ENCODE measurements at regions not wholly inside any gene's neighbourhood (a gene's known extent, or its start where the extent isn't known, plus 50 kb on each side); places are given as distances from the start of the nearest gene placed in this dataset.
"Not testable (repeated sequence)": the region's sequence is repeated elsewhere in the genome, so short reads cannot be mapped to it uniquely, and the experiment has no call there.

DNA sequence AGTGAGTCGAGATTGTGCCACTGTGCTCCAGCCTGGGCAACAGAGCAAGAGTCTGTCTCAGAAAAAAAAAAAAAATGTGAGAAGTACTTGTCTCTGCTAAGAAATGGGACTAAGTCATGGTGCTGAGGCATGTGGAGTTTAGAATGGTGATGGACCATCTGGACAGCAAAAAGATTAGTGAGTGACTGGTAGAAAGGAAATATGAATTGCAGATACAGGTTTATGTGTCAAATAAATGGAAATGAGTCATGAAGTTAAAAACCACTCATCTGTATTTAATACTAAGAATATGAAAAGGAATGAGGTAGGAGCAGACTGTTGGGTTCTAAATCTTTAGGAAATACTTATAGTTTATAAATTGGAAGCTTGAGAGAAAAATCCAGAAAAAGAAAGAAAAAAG is 625.7 kb upstream of the ANKRD30A start:
- DNase-seq (ENCODE audit: low read depth in 1 of 2, low spot score in 1 of 2) = no peak

DNA sequence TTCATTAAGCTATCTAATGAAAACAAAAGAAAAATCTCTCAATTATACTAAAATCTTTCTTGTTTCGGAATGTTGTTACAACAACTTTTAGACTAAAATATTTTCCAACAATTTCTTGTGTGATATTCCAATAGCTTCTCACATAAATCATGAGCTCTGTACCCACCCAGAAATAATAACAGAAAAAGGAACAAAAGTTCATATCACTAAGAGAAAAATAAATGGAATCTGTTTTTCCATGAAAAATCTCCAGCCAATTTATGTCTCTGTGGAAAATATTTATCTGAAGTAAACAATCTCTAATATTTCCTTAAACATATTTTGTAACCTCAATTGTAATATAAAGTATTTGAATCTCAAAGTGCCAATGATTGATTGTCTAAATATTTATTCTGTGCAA is 628.6 kb upstream of the ANKRD30A start:
- DNase-seq (ENCODE audit: low read depth in 1 of 2, low spot score in 1 of 2) = no peak

DNA sequence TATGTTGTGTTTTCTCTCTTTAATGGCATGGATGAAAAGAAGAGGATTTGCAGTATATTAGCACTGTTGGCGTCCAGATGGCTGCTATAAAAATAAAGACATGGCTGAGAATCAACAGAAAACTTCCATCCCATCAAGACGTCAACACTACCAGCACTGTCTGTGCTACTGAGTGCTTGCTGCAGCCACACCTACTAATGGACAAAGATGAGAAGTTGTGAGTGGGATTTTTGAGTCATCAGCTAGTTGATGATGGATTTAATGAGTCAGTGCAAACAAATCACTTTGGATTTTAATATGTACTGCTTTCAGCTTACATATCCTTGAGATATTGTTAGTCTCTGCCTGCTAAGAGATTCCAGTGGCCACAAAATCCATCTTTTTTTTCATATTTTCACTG is 631.0 kb upstream of the ANKRD30A start:
- DNase-seq (ENCODE audit: low read depth in 1 of 2, low spot score in 1 of 2) = no peak

DNA sequence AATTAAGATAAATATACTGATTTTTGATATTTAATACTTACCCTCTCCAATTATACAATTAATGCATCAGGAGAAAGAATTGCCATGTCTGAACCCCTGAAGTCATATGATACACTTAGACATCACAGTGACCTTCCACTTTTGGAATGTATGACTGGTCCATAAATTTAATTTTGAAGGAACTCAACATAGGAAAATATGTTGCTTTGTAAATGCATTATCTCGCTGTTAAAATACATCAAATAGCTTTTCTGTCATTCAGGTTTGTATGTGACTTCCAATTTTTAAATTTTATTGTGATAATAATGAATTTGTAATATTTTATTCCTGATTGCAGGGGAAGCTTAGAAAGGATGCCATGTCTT is 631.9 kb upstream of the ANKRD30A start:
- DNase-seq (ENCODE audit: low read depth in 1 of 2, low spot score in 1 of 2) = no peak

DNA sequence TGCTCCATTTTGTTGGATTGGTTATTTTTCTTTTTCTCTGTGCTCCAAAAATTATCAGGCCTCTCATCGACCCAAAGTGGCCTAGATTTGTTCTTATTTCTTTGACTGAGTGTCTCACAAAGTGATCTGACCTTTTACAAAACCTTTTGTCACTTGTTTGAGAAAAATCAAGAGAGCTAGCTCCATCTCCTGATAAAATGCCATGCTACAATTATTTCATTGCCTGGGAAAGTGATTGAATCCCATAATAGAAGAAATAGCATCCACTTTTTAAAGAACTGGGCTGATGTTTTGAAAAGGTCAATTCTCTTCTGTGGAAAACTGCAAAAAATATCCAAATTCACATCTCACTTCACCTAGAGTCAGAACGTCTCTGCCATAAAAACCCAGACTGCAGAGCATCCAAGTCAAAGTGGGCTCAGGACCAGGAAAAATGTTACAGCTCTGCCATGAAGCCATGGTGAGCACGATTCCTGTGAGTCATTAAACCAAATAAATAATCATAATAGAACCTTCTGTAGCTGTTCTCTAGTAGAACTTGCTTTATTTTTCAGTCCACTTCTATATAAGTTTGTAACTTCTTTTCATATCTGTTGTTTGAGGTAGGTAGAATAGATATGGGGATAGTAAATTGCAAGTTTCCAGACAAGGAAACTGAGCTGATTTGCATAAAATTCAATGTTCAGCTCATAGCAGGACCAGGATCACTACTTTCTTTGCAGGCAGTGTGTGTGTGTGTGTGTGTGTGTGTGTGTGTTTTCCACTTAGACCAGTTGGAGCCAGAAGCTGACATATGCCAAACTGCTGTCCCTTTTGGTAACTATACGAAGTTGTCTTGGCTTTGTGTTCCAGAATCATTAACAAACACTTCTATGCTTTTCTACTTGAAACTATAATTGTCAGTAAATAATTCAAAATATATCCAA is 632.5 kb upstream of the ANKRD30A start:
- DNase-seq (ENCODE audit: low read depth in 1 of 2, low spot score in 1 of 2) = no peak

DNA sequence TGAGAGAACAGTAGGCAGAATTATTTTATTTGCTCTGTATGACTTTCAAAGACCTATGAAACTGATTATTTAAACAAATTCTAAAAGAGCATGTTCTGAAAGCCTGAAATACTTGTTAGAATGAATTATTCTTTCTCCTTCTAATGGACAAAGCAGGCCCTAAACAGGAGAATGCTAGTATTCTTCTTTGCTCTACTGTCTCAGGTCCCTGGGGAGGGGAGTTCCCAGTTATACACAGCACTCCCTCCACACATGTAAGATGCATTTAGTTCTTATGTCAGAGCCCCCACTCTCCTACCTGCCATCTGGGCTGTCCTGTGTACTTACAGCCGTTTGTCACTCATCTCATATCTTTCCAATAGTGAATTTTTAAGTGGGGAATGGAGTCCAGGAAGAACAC is 633.5 kb upstream of the ANKRD30A start:
- DNase-seq (ENCODE audit: low read depth in 1 of 2, low spot score in 1 of 2) = no peak

DNA sequence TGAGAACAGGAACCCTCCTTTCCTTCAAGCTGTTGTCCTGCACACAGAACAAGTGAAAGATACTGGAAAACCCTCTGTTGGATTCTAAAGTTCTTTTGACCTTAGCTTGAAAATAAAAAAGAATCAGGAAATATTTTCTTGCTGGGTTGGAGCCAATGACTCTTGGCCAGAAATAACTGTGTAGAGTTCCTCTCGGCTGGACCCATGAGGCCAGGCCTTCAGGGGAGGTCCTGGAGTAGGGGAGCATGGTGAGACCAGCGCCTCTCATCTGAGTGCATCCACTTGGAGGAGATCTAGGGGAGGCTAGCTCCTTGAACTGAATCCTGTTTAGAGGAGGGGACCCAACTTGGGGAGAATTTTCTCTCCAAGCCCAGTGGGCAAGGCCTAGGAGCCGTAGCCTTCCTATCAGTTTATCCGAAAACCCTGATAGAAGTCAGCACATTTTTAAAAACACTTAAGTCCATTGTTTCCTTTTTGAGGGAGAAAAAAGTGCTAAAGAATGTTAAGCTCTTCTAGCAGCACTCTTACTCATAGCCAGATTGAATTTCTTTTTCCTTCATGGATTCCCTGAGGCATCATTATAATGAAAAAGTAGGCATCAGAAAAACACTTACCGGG is 635.7 kb upstream of the ANKRD30A start:
- DNase-seq (ENCODE audit: low read depth in 1 of 2, low spot score in 1 of 2) = no peak

DNA sequence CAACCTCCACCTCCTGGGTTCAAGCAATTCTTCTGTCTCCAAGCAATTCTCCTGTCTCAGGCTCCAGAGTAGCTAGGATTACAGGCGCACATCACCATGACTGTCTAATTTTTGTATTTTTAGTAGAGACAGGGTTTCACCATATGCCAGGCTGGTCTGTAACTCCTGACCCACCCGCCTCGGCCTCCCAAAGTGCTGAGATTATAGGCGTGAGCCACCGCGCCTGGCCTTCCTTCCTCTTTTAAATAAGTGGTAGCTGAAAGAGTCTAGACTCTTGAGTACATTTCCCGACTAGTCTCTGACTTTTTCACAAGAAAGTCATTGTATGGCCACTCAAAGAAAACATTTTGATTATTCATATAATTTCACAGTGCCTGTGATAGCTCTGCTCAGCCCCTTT is 636.2 kb upstream of the ANKRD30A start:
- DNase-seq (ENCODE audit: low read depth in 1 of 2, low spot score in 1 of 2) = no peak

DNA sequence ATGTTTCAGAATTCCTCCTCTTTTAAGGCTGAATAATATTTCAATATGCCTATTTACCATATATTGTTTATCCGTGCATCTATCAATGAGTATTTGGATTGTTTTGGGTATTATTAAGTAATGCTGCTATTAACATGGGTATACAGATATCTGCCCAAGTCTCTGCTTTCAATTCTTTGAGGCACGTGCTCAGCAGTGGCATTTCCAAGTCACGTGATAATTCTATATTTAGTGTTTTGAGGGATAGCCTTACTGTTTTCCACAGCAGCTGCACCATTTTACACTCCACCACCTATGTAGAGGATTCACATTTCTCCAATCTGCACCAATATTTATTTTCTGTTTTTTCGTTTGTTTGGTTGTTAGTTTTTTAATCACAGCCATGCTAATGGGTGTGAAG is 636.8 kb upstream of the ANKRD30A start:
- no peak for DNase-seq (ENCODE audit: low read depth in 1 of 2, low spot score in 1 of 2)

DNA sequence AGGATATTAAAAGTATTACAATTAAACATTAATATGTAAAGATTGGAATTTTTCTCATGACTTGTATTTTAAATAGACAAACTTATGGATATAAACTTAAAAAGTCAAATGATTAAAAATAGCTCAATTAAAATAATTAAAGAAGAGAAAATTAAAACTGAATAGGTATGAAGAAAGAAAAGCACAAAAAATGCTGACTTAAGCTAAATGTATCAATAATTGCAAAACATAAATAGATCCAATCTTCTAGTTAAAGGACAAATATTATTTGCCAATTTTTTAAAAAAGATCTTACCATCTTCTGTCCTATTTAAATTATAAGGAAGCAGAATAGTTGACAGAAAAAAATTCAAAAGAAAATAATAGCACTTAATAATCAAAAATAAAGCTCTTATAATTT is 646.3 kb upstream of the ANKRD30A start:
- DNase-seq (ENCODE audit: low read depth in 1 of 2, low spot score in 1 of 2) = no peak

DNA sequence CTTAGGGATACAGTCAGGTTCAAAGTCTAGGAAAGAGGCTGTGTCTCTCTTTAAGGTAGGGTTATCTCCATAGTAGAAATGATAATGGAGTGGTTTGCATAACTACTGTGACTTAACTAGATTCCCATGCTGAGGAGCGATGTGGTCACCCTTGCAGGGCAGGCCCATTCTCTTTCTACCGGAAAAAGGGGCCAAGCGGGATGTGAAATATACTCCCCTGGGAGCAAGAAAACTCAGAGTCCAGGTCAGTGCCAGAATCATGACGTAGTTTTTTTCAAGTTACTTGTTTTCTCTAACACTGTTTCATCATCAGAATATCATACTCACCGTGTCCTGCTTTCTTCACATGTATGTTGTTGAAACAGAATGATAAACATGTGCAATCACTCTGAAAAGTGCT is 649.0 kb upstream of the ANKRD30A start:
- no peak for DNase-seq (ENCODE audit: low read depth in 1 of 2, low spot score in 1 of 2)

DNA sequence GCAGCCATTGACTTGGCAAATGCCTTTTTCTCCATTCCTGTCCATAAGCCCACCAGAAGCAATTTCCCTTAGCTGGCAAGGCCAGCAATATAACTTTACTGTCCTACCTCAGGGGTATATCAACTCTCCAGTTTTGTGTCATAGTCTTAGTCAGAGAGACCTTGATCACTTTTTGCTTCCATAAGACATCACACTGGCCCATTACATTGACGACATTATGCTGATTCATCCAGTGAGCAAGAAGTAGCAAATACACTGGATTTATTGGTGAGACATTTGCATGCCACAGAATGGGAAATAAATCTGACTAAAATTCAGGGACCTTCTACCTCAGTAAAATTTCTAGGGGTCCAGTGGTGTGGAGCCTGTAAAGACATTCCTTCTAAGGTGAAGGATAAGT is 649.7 kb upstream of the ANKRD30A start:
- no peak for DNase-seq (ENCODE audit: low read depth in 1 of 2, low spot score in 1 of 2)

DNA sequence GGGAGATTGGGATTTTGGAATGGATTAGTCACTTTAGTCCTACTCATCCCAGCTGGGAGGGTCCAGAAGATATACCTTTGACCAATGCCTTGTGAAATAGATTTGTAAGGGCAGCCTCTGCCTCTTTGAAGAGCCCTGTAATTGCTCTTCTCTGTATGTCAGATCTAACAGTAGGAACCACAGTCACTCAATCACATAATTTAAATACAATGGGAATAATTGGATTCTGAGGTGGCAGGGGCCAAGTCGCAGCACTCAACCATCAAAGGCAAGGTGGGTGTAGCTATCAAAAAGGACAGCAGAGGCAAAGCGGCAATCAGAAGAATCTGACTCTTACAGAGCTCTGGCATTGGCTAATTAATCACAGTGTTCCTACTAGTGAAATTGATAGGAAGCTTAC is 650.9 kb upstream of the ANKRD30A start:
- no peak for DNase-seq (ENCODE audit: low read depth in 1 of 2, low spot score in 1 of 2)

DNA sequence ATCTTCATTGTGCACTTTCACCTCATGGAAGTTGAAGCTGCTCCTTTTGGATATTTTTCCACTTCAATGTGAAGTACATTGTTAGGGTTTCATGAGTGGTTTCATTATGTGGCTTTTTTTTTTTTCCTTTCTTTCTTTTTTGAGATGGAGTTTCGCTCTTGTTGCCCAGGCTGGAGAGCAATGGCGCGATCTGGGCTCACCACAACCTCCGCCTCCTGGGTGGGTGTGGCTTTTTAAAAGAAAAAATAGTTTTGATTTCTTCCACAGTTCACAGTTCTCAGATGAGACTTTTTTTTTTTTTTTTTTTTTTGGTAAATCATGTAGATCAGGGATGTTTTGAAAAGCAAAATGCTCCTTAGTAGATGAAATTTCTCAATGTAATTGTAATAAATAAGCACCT is 652.3 kb upstream of the ANKRD30A start:
- DNase-seq (ENCODE audit: low read depth in 1 of 2, low spot score in 1 of 2) = no peak

DNA sequence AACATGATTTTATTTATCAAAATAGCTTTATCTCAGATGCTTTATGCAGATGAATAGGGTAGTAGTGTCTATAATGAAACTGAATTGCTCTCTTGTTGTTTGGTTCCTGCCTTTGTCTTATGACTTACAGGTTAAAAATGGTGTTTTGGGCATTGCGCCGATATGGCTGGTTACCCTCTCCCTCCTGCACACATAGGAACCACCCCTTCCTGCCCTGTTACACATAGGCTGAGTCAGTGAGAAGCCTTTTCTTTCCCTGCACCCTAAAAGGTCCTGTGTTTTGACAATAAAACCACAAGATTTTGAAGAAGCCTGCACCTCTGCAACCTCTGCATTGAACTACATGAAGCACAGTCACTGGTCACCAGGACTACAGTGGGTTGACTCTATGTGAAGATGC is 655.8 kb upstream of the ANKRD30A start:
- no peak for DNase-seq (ENCODE audit: low read depth in 1 of 2, low spot score in 1 of 2)

DNA sequence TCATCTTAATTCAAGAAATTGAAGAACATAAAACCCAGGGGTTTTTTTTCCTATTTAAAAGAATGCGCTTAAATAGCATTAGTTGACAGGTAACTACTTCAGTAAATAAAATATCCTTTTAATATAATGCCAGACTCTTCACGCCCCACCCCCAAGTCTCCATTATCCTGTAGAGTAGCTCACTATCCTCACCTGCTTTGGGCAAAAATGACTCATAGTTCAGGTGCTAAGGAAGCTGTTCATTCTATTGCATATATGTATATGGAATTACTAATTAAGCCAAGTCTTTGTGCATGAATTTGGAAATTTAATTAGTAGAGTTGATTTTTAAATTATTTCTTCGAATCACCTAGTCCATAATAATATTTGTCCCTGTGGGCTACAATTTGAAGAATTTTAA is 656.8 kb upstream of the ANKRD30A start:
- DNase-seq (ENCODE audit: low read depth in 1 of 2, low spot score in 1 of 2) = no peak

DNA sequence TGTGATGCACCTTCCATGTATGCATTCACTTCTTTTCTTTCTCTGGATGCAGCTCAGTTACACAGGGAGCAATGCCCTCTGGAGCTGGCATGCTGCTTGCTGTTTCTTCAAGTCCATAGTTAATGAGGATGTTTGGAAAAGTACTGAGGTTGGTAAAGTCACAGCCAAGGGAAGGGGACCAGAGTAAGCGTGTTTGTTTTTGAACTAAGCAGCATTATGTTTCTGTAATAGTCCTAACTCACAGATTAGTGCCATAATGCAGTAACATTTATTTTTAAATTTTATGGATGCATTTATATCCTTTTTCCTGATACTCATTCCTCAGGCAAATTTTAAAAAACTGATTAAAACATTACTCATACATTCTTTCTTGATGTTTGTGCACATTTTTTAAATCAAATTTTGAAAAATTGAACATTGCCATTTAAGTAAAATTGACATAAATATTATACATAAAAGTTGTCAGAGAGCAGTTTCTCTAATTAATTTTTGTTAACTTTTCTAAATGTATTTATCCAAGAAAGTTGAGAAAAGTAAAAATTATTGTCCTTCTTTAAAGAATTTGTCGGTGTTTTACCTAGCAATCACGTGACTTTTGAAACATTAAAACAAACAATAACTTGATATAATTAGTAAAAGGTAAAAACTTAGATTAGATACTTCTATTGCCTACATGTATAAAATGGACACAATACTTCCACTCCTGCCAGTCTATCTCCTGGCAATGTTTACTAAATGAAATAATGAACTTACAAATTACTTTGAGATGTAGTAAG is 659.6 kb upstream of the ANKRD30A start:
- DNase-seq (ENCODE audit: low read depth in 1 of 2, low spot score in 1 of 2) = no peak

DNA sequence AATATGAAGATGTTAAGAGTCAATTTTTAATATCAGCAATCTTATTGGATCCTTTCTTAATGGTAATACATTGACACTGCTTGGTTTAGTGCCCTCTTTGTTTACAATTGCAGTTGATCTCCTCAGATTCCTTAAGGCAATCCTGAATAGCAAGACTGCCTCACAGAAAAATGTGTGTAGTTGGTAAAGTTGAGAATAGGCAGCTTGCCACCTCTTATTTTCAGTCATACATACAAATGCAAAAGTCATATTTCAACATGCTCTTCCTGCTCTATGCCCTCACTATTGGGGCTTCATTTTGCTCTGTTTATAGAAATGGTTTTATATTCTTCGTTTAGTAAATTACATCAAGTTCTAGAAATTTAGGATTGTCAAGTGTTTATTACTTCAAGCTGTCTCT is 661.1 kb upstream of the ANKRD30A start:
- DNase-seq (ENCODE audit: low read depth in 1 of 2, low spot score in 1 of 2) = no peak

DNA sequence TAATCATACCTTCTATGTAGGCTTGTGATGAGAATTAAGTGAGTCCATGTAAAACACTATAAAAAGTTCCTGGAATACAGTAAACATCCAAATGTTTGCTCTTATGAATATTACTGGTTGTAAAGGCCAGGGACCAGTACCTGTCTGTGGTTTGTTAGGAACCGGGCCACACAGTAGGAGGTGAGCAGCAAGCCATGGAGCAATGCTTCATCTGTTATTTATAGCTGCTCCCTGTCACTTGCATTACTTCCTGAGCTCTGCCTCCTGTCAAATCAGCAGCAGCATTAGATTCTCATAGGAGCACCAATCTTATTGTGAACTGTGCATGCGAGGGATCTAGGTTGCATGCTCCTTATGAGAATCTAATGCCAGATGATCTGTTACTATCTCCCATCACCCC is 662.0 kb upstream of the ANKRD30A start:
- DNase-seq (ENCODE audit: low read depth in 1 of 2, low spot score in 1 of 2) = no peak

DNA sequence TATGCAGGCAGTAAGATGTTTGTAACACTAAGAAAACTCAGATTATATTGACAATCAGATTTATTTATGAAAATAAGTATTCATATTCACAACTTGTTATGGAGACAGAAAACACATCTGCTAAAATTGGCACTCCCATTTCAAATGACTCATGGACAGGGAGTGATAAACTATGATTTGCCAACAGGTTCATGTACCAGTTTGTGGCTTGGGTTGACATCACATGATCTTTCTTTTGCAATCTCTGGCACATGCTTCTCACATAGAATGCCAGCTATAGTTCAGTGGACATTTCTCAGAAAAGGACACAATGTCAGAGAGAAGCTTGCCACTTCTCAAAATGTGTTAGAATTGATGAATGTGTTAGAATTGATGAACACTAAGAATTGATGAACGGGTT is 663.2 kb upstream of the ANKRD30A start:
- no peak for DNase-seq (ENCODE audit: low read depth in 1 of 2, low spot score in 1 of 2)

DNA sequence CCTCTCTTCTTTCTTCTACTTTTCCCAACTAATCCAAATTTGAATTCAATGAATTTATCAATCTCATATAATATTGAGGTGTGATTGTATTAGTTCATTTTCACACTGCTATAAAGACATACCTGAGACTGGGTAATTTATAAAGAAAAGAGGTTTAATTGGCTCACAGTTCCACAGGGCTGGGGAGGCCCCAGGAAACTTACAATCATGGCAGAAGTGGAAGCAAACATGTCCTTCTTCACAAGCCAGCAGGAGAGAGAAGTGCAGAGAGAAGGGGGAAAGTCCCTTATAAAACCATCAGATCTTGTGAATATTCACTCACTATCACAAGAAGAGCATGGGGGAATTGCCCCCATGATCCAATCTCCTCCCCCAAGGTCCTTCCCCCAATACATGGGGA is 667.0 kb upstream of the ANKRD30A start:
- not testable (repeated sequence) for DNase-seq (ENCODE audit: low read depth in 1 of 2, low spot score in 1 of 2)

DNA sequence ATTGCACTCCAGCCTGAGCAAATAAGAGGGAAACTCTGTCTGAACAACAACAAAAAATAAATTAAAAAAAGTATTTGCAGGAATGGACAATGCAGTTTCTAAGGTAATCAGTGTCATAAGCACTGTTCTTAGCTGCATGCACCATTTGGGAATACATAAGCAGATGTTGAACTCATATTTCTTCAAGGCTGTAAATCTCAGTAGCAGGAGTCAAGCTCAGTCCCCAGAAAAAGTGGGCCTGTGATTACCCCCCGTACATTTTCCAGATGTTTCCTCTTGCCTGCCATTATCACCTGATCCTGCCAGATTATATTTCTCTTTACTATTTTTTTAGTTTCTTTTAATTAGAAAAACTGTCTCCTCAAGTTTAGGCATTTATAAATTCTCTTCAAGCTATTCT is 667.6 kb upstream of the ANKRD30A start:
- DNase-seq (ENCODE audit: low read depth in 1 of 2, low spot score in 1 of 2) = no peak

All from activated CD4-positive, alpha-beta T cell treated with anti-CD3 and anti-CD28 coated beads, Interleukin-2, amount 50 U/mL, for 24 hours (primary cell).